CD8-positive, alpha-beta memory T cell (primary cell): ENCODE measurements at regions not wholly inside any gene's neighbourhood (a gene's known extent, or its start where the extent isn't known, plus 50 kb on each side); places are given as distances from the start of the nearest gene placed in this dataset.

Experiments
- CTCF ChIA-PET: fragments of 350-600 bp; sonication (Branson Sonifier 250); formaldehyde crosslinking; loops from one replicate; lab custom pipeline; 2021; ENCODE audit warnings: antibody characterized with exemption; lab: Charles Lee
- POLR2A ChIA-PET: fragments of 350-600 bp; sonication (Branson Sonifier 250); formaldehyde crosslinking; loops from one replicate; lab custom pipeline; 2021; ENCODE audit warnings: antibody characterized with exemption; lab: Charles Lee
- DNase-seq, 5 donors: peaks; one replicate each; pipeline versions ENCODE4 v3.0.0 to v3.0.0-alpha.2; 2020 to 2022; ENCODE audit warnings: mixed read lengths in 1 of 5
- H3K27ac ChIP-seq: one replicate; pipeline ENCODE4 v1.7.0; 2013; ENCODE audit warnings: low read depth, mild to moderate bottlenecking, low read length, moderate library complexity
- H3K27me3 ChIP-seq: 2 replicates; pipeline ENCODE4 v1.7.0; 2013; ENCODE audit warnings: low read length, mild to moderate bottlenecking; ENCODE audit not compliant: insufficient read depth, poor library complexity, severe bottlenecking
- H3K36me3 ChIP-seq: 2 replicates; pipeline ENCODE4 v1.7.0; 2013; ENCODE audit warnings: mild to moderate bottlenecking, low read length, moderate library complexity; ENCODE audit not compliant: insufficient read depth
- H3K4me1 ChIP-seq: 2 replicates; pipeline ENCODE4 v1.7.0; 2013; ENCODE audit warnings: mild to moderate bottlenecking, low read length, moderate library complexity; ENCODE audit not compliant: insufficient read depth
- H3K4me3 ChIP-seq: 2 replicates; pipeline ENCODE4 v1.7.0; 2013; ENCODE audit warnings: mild to moderate bottlenecking, low read length
- H3K9me3 ChIP-seq: 2 replicates; pipeline ENCODE4 v1.7.0; 2013; ENCODE audit warnings: mild to moderate bottlenecking, low read length
- H3K27ac Mint-ChIP-seq, 8 donors: one replicate each; pipeline ENCODE4 v1.8.0; 2020 to 2021; ENCODE audit warnings: mixed read lengths in 8 of 8, mild to moderate bottlenecking in 6 of 8, inconsistent platforms in 3 of 8, moderate library complexity in 3 of 8
- H3K27me3 Mint-ChIP-seq, 2 donors: one replicate each; pipeline ENCODE4 v1.8.0; 2020 to 2021; ENCODE audit warnings: mixed read lengths in 2 of 2, mild to moderate bottlenecking in 1 of 2, moderate library complexity in 1 of 2
- H3K36me3 Mint-ChIP-seq, 3 donors: one replicate each; pipeline ENCODE4 v1.8.0; 2020 to 2021; ENCODE audit warnings: mixed read lengths in 3 of 3, inconsistent platforms in 1 of 3, mild to moderate bottlenecking in 1 of 3
- H3K4me1 Mint-ChIP-seq, 3 donors: one replicate each; pipeline ENCODE4 v1.8.0; 2020 to 2021; ENCODE audit warnings: mixed read lengths in 3 of 3, inconsistent platforms in 1 of 3, mild to moderate bottlenecking in 1 of 3
- H3K4me3 Mint-ChIP-seq, 7 donors: one replicate each; pipeline ENCODE4 v1.8.0; 2020 to 2021; ENCODE audit warnings: mixed read lengths in 7 of 7, mild to moderate bottlenecking in 6 of 7, moderate library complexity in 4 of 7, inconsistent platforms in 2 of 7
- H3K9me3 Mint-ChIP-seq, 5 donors: one replicate each; pipeline ENCODE4 v1.8.0; 2020 to 2022; ENCODE audit warnings: mixed read lengths in 5 of 5, mild to moderate bottlenecking in 3 of 5, moderate library complexity in 2 of 5, inconsistent platforms in 1 of 5

- peaks cover 0 to 4% (median 0%) of the 10 kb centered on the region in 3 donors for H3K36me3 Mint-ChIP-seq
These were observed 311.9 kb upstream of the TRPC7 start for GRCh38 chr5:136677217-136677616.

GRCh38 chr5:136676685-136677084 is 311.3 kb upstream of the TRPC7 start:
- no peak for DNase-seq
- peaks cover 0 to 2% of the 10 kb centered on the region in 2 donors for H3K27me3 Mint-ChIP-seq
- no peak overlapping the region for H3K4me3 ChIP-seq
- no peaks in the 10 kb centered on the region for H3K36me3 ChIP-seq
- no peak overlapping the region for H3K4me3 Mint-ChIP-seq
- no peaks in the 10 kb centered on the region for H3K27me3 ChIP-seq
- H3K9me3 Mint-ChIP-seq: peaks cover 0 to 10% (median 2%) of the 10 kb centered on the region in 5 donors
- H3K36me3 Mint-ChIP-seq: peaks cover 0 to 4% (median 0%) of the 10 kb centered on the region in 3 donors
- CTCF ChIA-PET: no interaction called here
- no peaks in the 10 kb centered on the region for H3K4me1 ChIP-seq
- H3K27ac ChIP-seq: no peak overlapping the region
- POLR2A ChIA-PET: no interaction called here
- H3K9me3 ChIP-seq: no peaks in the 10 kb centered on the region
- no peak overlapping the region for H3K27ac Mint-ChIP-seq
- H3K4me1 Mint-ChIP-seq: no peaks in the 10 kb centered on the region

More at GRCh38 chr5:136677217-136677616, 311.9 kb upstream of the TRPC7 start:
- ChIA-PET POLR2A (no interaction called here), CTCF (no interaction called here)
- Histone ChIP-seq H3K4me1 (no peaks in the 10 kb centered on the region), H3K36me3 (no peaks in the 10 kb centered on the region), H3K4me3 (no peak overlapping the region), H3K9me3 (no peaks in the 10 kb centered on the region), H3K27me3 (no peaks in the 10 kb centered on the region), H3K27ac (no peak overlapping the region)
- peaks cover 0 to 2% of the 10 kb centered on the region in 2 donors for H3K27me3 Mint-ChIP-seq
- no peak for DNase-seq
- peaks cover 0 to 11% (median 2%) of the 10 kb centered on the region in 5 donors for H3K9me3 Mint-ChIP-seq
- no peak overlapping the region for H3K27ac Mint-ChIP-seq
- H3K4me3 Mint-ChIP-seq: no peak overlapping the region
- no peaks in the 10 kb centered on the region for H3K4me1 Mint-ChIP-seq

GRCh38 chr5:136675769-136676168 is 310.4 kb upstream of the TRPC7 start:
- Mint-ChIP-seq H3K9me3 (peaks cover 0 to 4% (median 2%) of the 10 kb centered on the region in 5 donors), H3K36me3 (no peaks in the 10 kb centered on the region), H3K4me1 (no peaks in the 10 kb centered on the region), H3K27ac (no peak overlapping the region), H3K27me3 (peaks cover 0 to 2% of the 10 kb centered on the region in 2 donors), H3K4me3 (no peak overlapping the region)
- CTCF ChIA-PET: no interaction called here
- Histone ChIP-seq H3K36me3 (no peaks in the 10 kb centered on the region), H3K9me3 (no peaks in the 10 kb centered on the region), H3K4me3 (no peak overlapping the region), H3K27ac (no peak overlapping the region), H3K27me3 (no peaks in the 10 kb centered on the region), H3K4me1 (no peaks in the 10 kb centered on the region)
- POLR2A ChIA-PET: no interaction called here
- DNase-seq: no peak

- Histone ChIP-seq H3K4me1 (no peaks in the 10 kb centered on the region), H3K9me3 (no peaks in the 10 kb centered on the region), H3K36me3 (no peaks in the 10 kb centered on the region), H3K4me3 (no peak overlapping the region), H3K27me3 (no peaks in the 10 kb centered on the region), H3K27ac (no peak overlapping the region)
- Mint-ChIP-seq H3K9me3 (peaks cover 0 to 4% (median 3%) of the 10 kb centered on the region in 5 donors), H3K36me3 (no peaks in the 10 kb centered on the region), H3K27me3 (no peaks in the 10 kb centered on the region), H3K4me1 (no peaks in the 10 kb centered on the region), H3K27ac (no peak overlapping the region), H3K4me3 (no peak overlapping the region)
- DNase-seq: no peak
- POLR2A ChIA-PET: no interaction called here
- CTCF ChIA-PET: no interaction called here
These were observed 308.8 kb upstream of the TRPC7 start for GRCh38 chr5:136674178-136674577.

- Histone ChIP-seq H3K9me3 (no peaks in the 10 kb centered on the region), H3K4me1 (no peaks in the 10 kb centered on the region), H3K36me3 (no peaks in the 10 kb centered on the region), H3K27ac (no peak overlapping the region), H3K27me3 (no peaks in the 10 kb centered on the region), H3K4me3 (no peak overlapping the region)
- no peak overlapping the region for H3K4me3 Mint-ChIP-seq
- no peaks in the 10 kb centered on the region for H3K4me1 Mint-ChIP-seq
- DNase-seq: no peak
- peaks cover 0 to 4% (median 3%) of the 10 kb centered on the region in 5 donors for H3K9me3 Mint-ChIP-seq
- CTCF ChIA-PET: no interaction called here
- H3K36me3 Mint-ChIP-seq: no peaks in the 10 kb centered on the region
- H3K27ac Mint-ChIP-seq: no peak overlapping the region
- peaks cover 0 to 4% of the 10 kb centered on the region in 2 donors for H3K27me3 Mint-ChIP-seq
- POLR2A ChIA-PET: no interaction called here
These were observed 302.4 kb upstream of the TRPC7 start for GRCh38 chr5:136667789-136668188.

- POLR2A ChIA-PET: no interaction called here
- no peaks in the 10 kb centered on the region for H3K4me1 Mint-ChIP-seq
- CTCF ChIA-PET: no interaction called here
These were observed 301.8 kb upstream of the TRPC7 start for GRCh38 chr5:136666970-136667620.

GRCh38 chr5:136665331-136665730 is 300.0 kb upstream of the TRPC7 start:
- Histone ChIP-seq H3K9me3 (no peaks in the 10 kb centered on the region), H3K36me3 (no peaks in the 10 kb centered on the region), H3K4me1 (no peaks in the 10 kb centered on the region), H3K27me3 (no peaks in the 10 kb centered on the region), H3K27ac (no peak overlapping the region), H3K4me3 (no peak overlapping the region)
- H3K9me3 Mint-ChIP-seq: peaks cover 0 to 6% (median 0%) of the 10 kb centered on the region in 5 donors
- CTCF ChIA-PET: no interaction called here
- no peaks in the 10 kb centered on the region for H3K36me3 Mint-ChIP-seq
- H3K4me3 Mint-ChIP-seq: no peak overlapping the region
- DNase-seq: no peak
- no peak overlapping the region for H3K27ac Mint-ChIP-seq
- peaks cover 0 to 4% of the 10 kb centered on the region in 2 donors for H3K27me3 Mint-ChIP-seq
- POLR2A ChIA-PET: no interaction called here
- H3K4me1 Mint-ChIP-seq: no peaks in the 10 kb centered on the region

More at GRCh38 chr5:136666970-136667620, 301.8 kb upstream of the TRPC7 start:
- H3K4me3 ChIP-seq: no peak overlapping the region
- no peaks in the 10 kb centered on the region for H3K9me3 ChIP-seq
- no peaks in the 10 kb centered on the region for H3K27me3 ChIP-seq
- H3K4me1 ChIP-seq: no peaks in the 10 kb centered on the region
- no peak overlapping the region for H3K27ac ChIP-seq
- no peak for DNase-seq
- no peaks in the 10 kb centered on the region for H3K36me3 Mint-ChIP-seq
- H3K4me3 Mint-ChIP-seq: no peak overlapping the region
- peaks cover 0 to 4% (median 3%) of the 10 kb centered on the region in 5 donors for H3K9me3 Mint-ChIP-seq
- no peak overlapping the region for H3K27ac Mint-ChIP-seq
- no peaks in the 10 kb centered on the region for H3K36me3 ChIP-seq
- H3K27me3 Mint-ChIP-seq: peaks cover 0 to 4% of the 10 kb centered on the region in 2 donors

GRCh38 chr5:136661026-136661425 is 295.7 kb upstream of the TRPC7 start:
- H3K27me3 Mint-ChIP-seq: no peaks in the 10 kb centered on the region
- H3K4me3 ChIP-seq: no peak overlapping the region

More at GRCh38 chr5:136661026-136661425, 295.7 kb upstream of the TRPC7 start:
- H3K4me3 Mint-ChIP-seq: no peak overlapping the region
- Histone ChIP-seq H3K9me3 (no peaks in the 10 kb centered on the region), H3K27ac (no peak overlapping the region), H3K27me3 (no peaks in the 10 kb centered on the region), H3K36me3 (no peaks in the 10 kb centered on the region), H3K4me1 (no peaks in the 10 kb centered on the region)
- H3K36me3 Mint-ChIP-seq: no peaks in the 10 kb centered on the region
- DNase-seq: no peak
- peaks cover 0 to 2% (median 0%) of the 10 kb centered on the region in 5 donors for H3K9me3 Mint-ChIP-seq
- no peak overlapping the region for H3K27ac Mint-ChIP-seq
- no peaks in the 10 kb centered on the region for H3K4me1 Mint-ChIP-seq
- POLR2A ChIA-PET: no interaction called here
- CTCF ChIA-PET: no interaction called here
